Activated T-cell treated with anti-CD3 and anti-CD28 coated beads, Interleukin-2, amount 50 U/mL, for 4 hours (primary cell): ENCODE measurements at regions not wholly inside any gene's neighbourhood (a gene's known extent, or its start where the extent isn't known, plus 50 kb on each side); places are given as distances from the start of the nearest gene placed in this dataset.

Source experiments
- ATAC-seq, 2 donors: fragments of 200-7000 bp; cut with Tn5 transposase; one replicate each; pipeline ENCODE4 v1.10.0; 2021
- DNase-seq: peaks from one replicate; pipeline ENCODE4 v3.0.0-alpha.2; 2020
- H3K27me3 Mint-ChIP-seq: one replicate; pipeline ENCODE4 v1.8.0; 2021; ENCODE audit warnings: low read depth, mixed read lengths
- H3K36me3 Mint-ChIP-seq: one replicate; pipeline ENCODE4 v1.8.0; 2022; ENCODE audit warnings: mixed read lengths; ENCODE audit not compliant: insufficient read depth
- H3K4me1 Mint-ChIP-seq: one replicate; pipeline ENCODE4 v1.8.0; 2021; ENCODE audit warnings: low read depth, mixed read lengths
- H3K4me3 Mint-ChIP-seq: one replicate; pipeline ENCODE4 v1.8.0; 2021; ENCODE audit warnings: mild to moderate bottlenecking, moderate library complexity, mixed read lengths
- H3K9me3 Mint-ChIP-seq: one replicate; pipeline ENCODE4 v1.8.0; 2021; ENCODE audit warnings: mixed read lengths

- no peak for DNase-seq
- Mint-ChIP-seq H3K27me3 (peaks cover 24% of the 10 kb centered on the region), H3K4me3 (no peak overlapping the region), H3K4me1 (peaks cover under 1% of the 10 kb centered on the region), H3K9me3 (no peaks in the 10 kb centered on the region), H3K36me3 (no peaks in the 10 kb centered on the region)
- no peak for ATAC-seq
Measured at GRCh38 chr15:95293456-95294031, 1037.0 kb upstream of the NR2F2 start.

- peaks cover 22% of the 10 kb centered on the region for H3K27me3 Mint-ChIP-seq
- DNase-seq, result no peak
- H3K9me3 Mint-ChIP-seq, result no peaks in the 10 kb centered on the region
- no peak overlapping the region for H3K4me3 Mint-ChIP-seq
- H3K4me1 Mint-ChIP-seq, result peaks cover 4% of the 10 kb centered on the region
- ATAC-seq, result no peak
- no peaks in the 10 kb centered on the region for H3K36me3 Mint-ChIP-seq
Measured at GRCh38 chr15:95295363-95295762, 1035.1 kb upstream of the NR2F2 start.

GRCh38 chr15:95295896-95296625 is 1034.4 kb upstream of the NR2F2 start:
- DNase-seq (no peak), ATAC-seq (no peak)
- Mint-ChIP-seq H3K4me3 (no peak overlapping the region), H3K36me3 (no peaks in the 10 kb centered on the region), H3K27me3 (peaks cover 22% of the 10 kb centered on the region), H3K4me1 (peaks cover 4% of the 10 kb centered on the region), H3K9me3 (no peaks in the 10 kb centered on the region)

GRCh38 chr15:95296643-95297042 is 1033.9 kb upstream of the NR2F2 start:
- Mint-ChIP-seq H3K4me3 (no peak overlapping the region), H3K4me1 (peaks cover 4% of the 10 kb centered on the region), H3K27me3 (peaks cover 19% of the 10 kb centered on the region), H3K36me3 (no peaks in the 10 kb centered on the region), H3K9me3 (no peaks in the 10 kb centered on the region)
- ATAC-seq (no peak), DNase-seq (no peak)

- ATAC-seq, result no peak
- Mint-ChIP-seq H3K9me3 (no peaks in the 10 kb centered on the region), H3K27me3 (peaks cover 15% of the 10 kb centered on the region)
Measured at GRCh38 chr15:95298729-95299128, 1031.8 kb upstream of the NR2F2 start.

GRCh38 chr15:95300958-95301357 is 1029.5 kb upstream of the NR2F2 start:
- peaks cover 20% of the 10 kb centered on the region for H3K27me3 Mint-ChIP-seq
- no peak overlapping the region for H3K4me3 Mint-ChIP-seq
- H3K36me3 Mint-ChIP-seq, result no peaks in the 10 kb centered on the region
- DNase-seq (no peak), ATAC-seq (no peak)
- peaks cover 8% of the 10 kb centered on the region for H3K4me1 Mint-ChIP-seq
- no peaks in the 10 kb centered on the region for H3K9me3 Mint-ChIP-seq

More at GRCh38 chr15:95298729-95299128, 1031.8 kb upstream of the NR2F2 start:
- Mint-ChIP-seq H3K4me3 (no peak overlapping the region), H3K4me1 (peaks cover 4% of the 10 kb centered on the region), H3K36me3 (no peaks in the 10 kb centered on the region)
- no peak for DNase-seq

GRCh38 chr15:95302206-95302605 is 1028.3 kb upstream of the NR2F2 start:
- H3K36me3 Mint-ChIP-seq, result no peaks in the 10 kb centered on the region
- no peak overlapping the region for H3K4me3 Mint-ChIP-seq
- DNase-seq (no peak), ATAC-seq (no peak)
- H3K4me1 Mint-ChIP-seq, result peaks cover 8% of the 10 kb centered on the region
- peaks cover 16% of the 10 kb centered on the region for H3K27me3 Mint-ChIP-seq
- H3K9me3 Mint-ChIP-seq, result no peaks in the 10 kb centered on the region

- Mint-ChIP-seq H3K36me3 (no peaks in the 10 kb centered on the region), H3K27me3 (peaks cover 16% of the 10 kb centered on the region), H3K4me3 (no peak overlapping the region), H3K4me1 (peaks cover 8% of the 10 kb centered on the region), H3K9me3 (no peaks in the 10 kb centered on the region)
- no peak for ATAC-seq
- DNase-seq, result no peak
Measured at GRCh38 chr15:95302809-95303208, 1027.7 kb upstream of the NR2F2 start.

- Mint-ChIP-seq H3K27me3 (peaks cover 16% of the 10 kb centered on the region), H3K4me3 (no peak overlapping the region), H3K4me1 (peaks cover 7% of the 10 kb centered on the region), H3K9me3 (no peaks in the 10 kb centered on the region), H3K36me3 (no peaks in the 10 kb centered on the region)
- ATAC-seq (no peak), DNase-seq (no peak)
Measured at GRCh38 chr15:95303713-95304112, 1026.8 kb upstream of the NR2F2 start.

- Mint-ChIP-seq H3K4me1 (peaks cover 5% of the 10 kb centered on the region), H3K9me3 (no peaks in the 10 kb centered on the region), H3K4me3 (no peak overlapping the region), H3K27me3 (peaks cover 16% of the 10 kb centered on the region), H3K36me3 (no peaks in the 10 kb centered on the region)
- DNase-seq (no peak), ATAC-seq (no peak)
Measured at GRCh38 chr15:95304151-95304946, 1026.2 kb upstream of the NR2F2 start.

GRCh38 chr15:95304947-95305400 is 1025.5 kb upstream of the NR2F2 start:
- H3K4me3 Mint-ChIP-seq, result no peak overlapping the region
- no peak for DNase-seq
- peaks cover 5% of the 10 kb centered on the region for H3K4me1 Mint-ChIP-seq
- H3K36me3 Mint-ChIP-seq, result no peaks in the 10 kb centered on the region
- no peak for ATAC-seq
- no peaks in the 10 kb centered on the region for H3K9me3 Mint-ChIP-seq
- H3K27me3 Mint-ChIP-seq, result peaks cover 16% of the 10 kb centered on the region

GRCh38 chr15:95307115-95307514 is 1023.4 kb upstream of the NR2F2 start:
- ATAC-seq (no peak), DNase-seq (no peak)
- Mint-ChIP-seq H3K36me3 (no peaks in the 10 kb centered on the region), H3K4me1 (peaks cover 5% of the 10 kb centered on the region), H3K9me3 (no peaks in the 10 kb centered on the region), H3K27me3 (peaks cover 17% of the 10 kb centered on the region), H3K4me3 (no peak overlapping the region)

- ATAC-seq, result no peak
Measured at GRCh38 chr15:95319242-95319641, 1011.3 kb upstream of the NR2F2 start.

GRCh38 chr15:95323796-95324195 is 1006.7 kb upstream of the NR2F2 start:
- peaks cover 18% of the 10 kb centered on the region for H3K27me3 Mint-ChIP-seq
- no peak for ATAC-seq

More at GRCh38 chr15:95319242-95319641, 1011.3 kb upstream of the NR2F2 start:
- DNase-seq, result no peak
- Mint-ChIP-seq H3K27me3 (peaks cover 9% of the 10 kb centered on the region), H3K4me3 (no peak overlapping the region), H3K36me3 (no peaks in the 10 kb centered on the region), H3K9me3 (peaks cover 7% of the 10 kb centered on the region), H3K4me1 (no peaks in the 10 kb centered on the region)

More at GRCh38 chr15:95323796-95324195, 1006.7 kb upstream of the NR2F2 start:
- Mint-ChIP-seq H3K9me3 (no peaks in the 10 kb centered on the region), H3K4me1 (peaks cover 5% of the 10 kb centered on the region), H3K4me3 (no peak overlapping the region), H3K36me3 (no peaks in the 10 kb centered on the region)
- DNase-seq, result no peak
